Stomach (tissue), 8 donors: ENCODE measurements at regions not wholly inside any gene's neighbourhood (a gene's known extent, or its start where the extent isn't known, plus 50 kb on each side); places are given as distances from the start of the nearest gene placed in this dataset.

Experiments used
- DNase-seq, 2 donors: peaks; one replicate each; pipeline versions ENCODE4 v3.0.0 to v3.0.0-alpha.2; 2013 to 2019
- H3K27ac ChIP-seq, 5 donors: fragments of 200-600 bp in 4 of 5; sonication (generic) in 4 of 5; one replicate each; pipeline ENCODE4 v1.5.1; 2013 to 2019; ENCODE audit warnings: mild to moderate bottlenecking in 1 of 5, moderate library complexity in 1 of 5
- H3K27me3 ChIP-seq, 3 donors: fragments of 200-600 bp; sonication (generic); one replicate each; pipeline ENCODE4 v1.5.1; 2017 to 2019; ENCODE audit warnings: mixed run types in 1 of 3
- H3K36me3 ChIP-seq, 4 donors: fragments of 200-600 bp; sonication (generic); 1 replicate in 3 of 4; 2 replicates in 1 of 4; pipeline ENCODE4 v1.5.1; 2016 to 2019
- H3K4me1 ChIP-seq, 4 donors: fragments of 200-600 bp; sonication (generic); one replicate each; pipeline ENCODE4 v1.5.1; 2016 to 2019
- H3K4me3 ChIP-seq, 4 donors: fragments of 200-600 bp; sonication (generic) in 3 of 4; one replicate each; pipeline ENCODE4 v1.5.1; 2016 to 2019; ENCODE audit warnings: mild to moderate bottlenecking in 1 of 4
- H3K9me3 ChIP-seq, 4 donors: fragments of 200-600 bp; sonication (generic); one replicate each; pipeline ENCODE4 v1.5.1; 2016 to 2019
- CTCF ChIP-seq, 7 experiments: fragments of 450-650 bp in 4 of 7; fragments of 200-600 bp in 3 of 7; sonication (generic) in 3 of 7; IDR thresholded peaks; one replicate each; pipeline ENCODE4 v1.5.1; 2016 to 2019; ENCODE audit warnings: antibody characterized with exemption in 7 of 7, control low read depth in 2 of 7, mild to moderate bottlenecking in 1 of 7
- EP300 ChIP-seq: sonication (generic); formaldehyde crosslinking; IDR thresholded peaks from one replicate; pipeline ENCODE4 v1.6.1; 2017; ENCODE audit warnings: antibody characterized with exemption
- POLR2A ChIP-seq, 4 donors: fragments of 450-650 bp; IDR thresholded peaks; one replicate each; pipeline ENCODE4 v1.6.1; 2016; ENCODE audit warnings: antibody characterized with exemption in 4 of 4, control low read depth in 2 of 4, mild to moderate bottlenecking in 1 of 4, moderate library complexity in 1 of 4
- POLR2AphosphoS5 ChIP-seq, 3 donors: sonication (generic); formaldehyde crosslinking; IDR thresholded peaks; one replicate each; pipeline ENCODE4 v1.6.1; 2016; ENCODE audit warnings: antibody characterized with exemption in 3 of 3
- WGBS, 5 donors: extraction: QIAGEN DNeasy Blood & Tissue Kit in 3 of 5; methylation state at CpG; one replicate each; pipeline versions ENCODE4 v1.1.5 to v1.1.7; 2013 to 2018; 5-methylcytosine and 5-hydroxymethylcytosine counted together
- intact Hi-C: fragments of 100-400 bp; cut with DNase I; formaldehyde crosslinking; loops from one replicate; pipeline ENCODE4 v1.15.1; 2023; ENCODE audit warnings: low total_unique reads
- donor health status: healthy with polysubstance abuse.
- donor health status: Bipolar disorder and iron deficiency.
- donor health status: healthy.

GRCh38 chr16:52386694-52387093, 160.2 kb downstream of the TOX3 start:
- no peaks in the 10 kb centered on the region for H3K27me3 ChIP-seq
- no peaks in the 10 kb centered on the region for H3K9me3 ChIP-seq
- H3K27ac ChIP-seq, result no peak overlapping the region
- H3K4me1 ChIP-seq, result peaks cover 0 to 28% (median 18%) of the 10 kb centered on the region in 4 donors
- no peak for DNase-seq
- H3K4me3 ChIP-seq, result no peak overlapping the region
- 30 to 57% (median 40%) methylated on average over 3 of the region's 3 CpGs for WGBS, 5 donors
- intact Hi-C loops, result no loop called here
- H3K36me3 ChIP-seq, result no peaks in the 10 kb centered on the region
- no peak for TF ChIP-seq POLR2AphosphoS5 (IDR thresholded peaks at IDR 0.05)
- TF ChIP-seq EP300, result no peak
- no peak for TF ChIP-seq POLR2A (IDR thresholded peaks at IDR 0.05)
- TF ChIP-seq CTCF (IDR thresholded peaks at IDR 0.05), result no peak

GRCh38 chr16:52384378-52384777, 162.6 kb downstream of the TOX3 start:
- Histone ChIP-seq H3K9me3 (no peaks in the 10 kb centered on the region), H3K27ac (no peak overlapping the region), H3K4me1 (peaks cover 0 to 28% (median 18%) of the 10 kb centered on the region in 4 donors), H3K27me3 (no peaks in the 10 kb centered on the region), H3K4me3 (no peak overlapping the region), H3K36me3 (no peaks in the 10 kb centered on the region)
- intact Hi-C loops, result no loop called here
- no peak for TF ChIP-seq EP300
- TF ChIP-seq CTCF (IDR thresholded peaks at IDR 0.05), result no peak
- no peak for TF ChIP-seq POLR2AphosphoS5 (IDR thresholded peaks at IDR 0.05)
- TF ChIP-seq POLR2A (IDR thresholded peaks at IDR 0.05), result no peak
- no peak for DNase-seq
- WGBS, 5 donors, result 92 to 97% (median 95%) methylated on average over 2 of the region's 2 CpGs

- Histone ChIP-seq H3K36me3 (no peaks in the 10 kb centered on the region), H3K9me3 (no peaks in the 10 kb centered on the region), H3K4me3 (no peak overlapping the region), H3K4me1 (peaks cover 0 to 28% (median 18%) of the 10 kb centered on the region in 4 donors), H3K27ac (no peak overlapping the region), H3K27me3 (no peaks in the 10 kb centered on the region)
- DNase-seq, result peak in 1 of 2 donors; percentile 35
- intact Hi-C loops, result no loop called here
- TF ChIP-seq POLR2AphosphoS5 (IDR thresholded peaks at IDR 0.05) (no peak), POLR2A (IDR thresholded peaks at IDR 0.05) (no peak), CTCF (IDR thresholded peaks at IDR 0.05) (no peak), EP300 (no peak)
- 26 to 52% (median 32%) methylated on average over 3 of the region's 3 CpGs for WGBS, 5 donors
Measured at GRCh38 chr16:52383640-52384292, 163.2 kb downstream of the TOX3 start.

- H3K4me1 ChIP-seq, result peaks cover 0 to 28% (median 18%) of the 10 kb centered on the region in 4 donors
- WGBS, 5 donors, result 39 to 63% (median 63%) methylated on average over 3 of the region's 3 CpGs
- TF ChIP-seq POLR2AphosphoS5 (IDR thresholded peaks at IDR 0.05) (no peak), CTCF (IDR thresholded peaks at IDR 0.05) (no peak), EP300 (no peak)
- H3K9me3 ChIP-seq, result no peaks in the 10 kb centered on the region
- intact Hi-C loops, result no loop called here
- H3K27me3 ChIP-seq, result no peaks in the 10 kb centered on the region
- H3K4me3 ChIP-seq, result no peak overlapping the region
- H3K36me3 ChIP-seq, result no peaks in the 10 kb centered on the region
- no peak overlapping the region for H3K27ac ChIP-seq
- no peak for DNase-seq
Measured at GRCh38 chr16:52383119-52383518, 163.8 kb downstream of the TOX3 start.
